ENCODE measurements at regions not wholly inside any gene's neighbourhood (a gene's known extent, or its start where the extent isn't known, plus 50 kb on each side); places are given as distances from the start of the nearest gene placed in this dataset.

DNA sequence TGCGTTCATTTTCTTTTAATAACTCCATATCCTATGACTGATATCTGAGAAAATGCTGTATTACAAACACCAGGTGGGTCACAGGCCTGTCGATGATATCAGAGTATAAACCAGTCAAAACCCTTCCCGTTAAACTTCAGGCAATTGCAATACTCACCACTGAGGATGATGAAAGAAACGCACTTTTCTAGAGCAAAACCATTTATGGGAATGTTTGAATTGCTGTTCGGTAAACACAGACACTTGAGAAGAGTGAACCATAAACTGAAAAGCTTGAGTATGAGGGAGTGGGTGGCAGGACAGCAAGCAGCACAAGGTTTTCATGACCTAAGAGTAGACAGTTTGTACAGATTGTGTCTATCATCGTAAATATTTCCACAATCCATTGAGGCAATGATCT, 139.8 kb upstream of the CEP126 start:
- DNase-seq (ENCODE audit: low read depth), result no peak
- TF ChIP-seq, protein P1, sequence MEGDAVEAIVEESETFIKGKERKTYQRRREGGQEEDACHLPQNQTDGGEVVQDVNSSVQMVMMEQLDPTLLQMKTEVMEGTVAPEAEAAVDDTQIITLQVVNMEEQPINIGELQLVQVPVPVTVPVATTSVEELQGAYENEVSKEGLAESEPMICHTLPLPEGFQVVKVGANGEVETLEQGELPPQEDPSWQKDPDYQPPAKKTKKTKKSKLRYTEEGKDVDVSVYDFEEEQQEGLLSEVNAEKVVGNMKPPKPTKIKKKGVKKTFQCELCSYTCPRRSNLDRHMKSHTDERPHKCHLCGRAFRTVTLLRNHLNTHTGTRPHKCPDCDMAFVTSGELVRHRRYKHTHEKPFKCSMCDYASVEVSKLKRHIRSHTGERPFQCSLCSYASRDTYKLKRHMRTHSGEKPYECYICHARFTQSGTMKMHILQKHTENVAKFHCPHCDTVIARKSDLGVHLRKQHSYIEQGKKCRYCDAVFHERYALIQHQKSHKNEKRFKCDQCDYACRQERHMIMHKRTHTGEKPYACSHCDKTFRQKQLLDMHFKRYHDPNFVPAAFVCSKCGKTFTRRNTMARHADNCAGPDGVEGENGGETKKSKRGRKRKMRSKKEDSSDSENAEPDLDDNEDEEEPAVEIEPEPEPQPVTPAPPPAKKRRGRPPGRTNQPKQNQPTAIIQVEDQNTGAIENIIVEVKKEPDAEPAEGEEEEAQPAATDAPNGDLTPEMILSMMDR (IDR thresholded peaks at IDR 0.05; ENCODE audit: control insufficient read depth, extremely low read depth, insufficient read depth), result no peak
- H3K4me3 ChIP-seq (ENCODE audit: low read depth, low read length), result no peak overlapping the region

DNA sequence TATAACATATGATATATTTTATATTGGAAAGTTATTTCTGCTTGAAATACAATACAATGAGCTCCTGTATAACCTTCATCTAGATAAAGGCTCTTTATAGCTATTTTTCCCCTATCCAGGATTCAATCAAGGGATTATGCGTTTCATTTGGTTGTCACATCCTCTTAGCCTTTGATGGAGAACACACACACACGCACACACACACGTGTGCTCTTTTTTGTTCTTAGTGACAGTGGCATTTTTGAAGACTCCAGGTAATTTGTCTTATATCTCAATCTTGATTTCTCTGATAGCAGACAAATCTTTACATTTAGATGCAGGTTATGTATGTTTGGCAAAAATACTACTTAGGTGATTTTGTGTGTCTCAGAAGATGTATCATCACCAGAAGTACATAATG, 144.2 kb upstream of the CEP126 start:
- TF ChIP-seq, protein P1 (IDR thresholded peaks at IDR 0.05; ENCODE audit: control insufficient read depth, extremely low read depth, insufficient read depth), result no peak
- DNase-seq (ENCODE audit: low read depth), result no peak
- H3K4me3 ChIP-seq (ENCODE audit: low read depth, low read length), result no peak overlapping the region

DNA sequence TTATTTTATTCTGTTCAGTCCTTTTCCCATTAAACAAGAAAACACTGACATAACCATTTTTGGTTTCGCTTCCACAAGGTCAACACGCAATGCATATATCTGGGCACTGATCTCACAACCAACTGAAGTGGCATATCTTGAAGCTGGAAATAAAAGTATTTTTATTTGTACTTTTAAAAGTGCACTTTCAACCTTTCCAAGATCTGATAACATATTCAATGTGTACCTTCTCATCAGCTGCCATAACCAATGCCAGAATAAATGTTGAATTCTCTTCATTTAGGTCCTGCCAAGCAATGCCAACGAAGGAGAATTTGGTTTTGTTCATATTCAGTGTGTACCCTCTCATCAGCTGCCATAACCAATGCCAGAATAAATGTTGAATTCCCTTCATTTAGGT, 148.9 kb upstream of the CEP126 start:
- no peak overlapping the region for H3K4me3 ChIP-seq (ENCODE audit: low read depth, low read length)
- TF ChIP-seq, protein P1 (IDR thresholded peaks at IDR 0.05; ENCODE audit: control insufficient read depth, extremely low read depth, insufficient read depth), result no peak
- DNase-seq (ENCODE audit: low read depth), result peak; percentile 52

GRCh38 chr11:101759771-101760450, 154.9 kb upstream of the CEP126 start:
- TF ChIP-seq, protein P1 (IDR thresholded peaks at IDR 0.05; ENCODE audit: control insufficient read depth, extremely low read depth, insufficient read depth), result peak; percentile 51
- peak; percentile 2 for DNase-seq (ENCODE audit: low read depth)
- no peak overlapping the region for H3K4me3 ChIP-seq (ENCODE audit: low read depth, low read length)

DNA sequence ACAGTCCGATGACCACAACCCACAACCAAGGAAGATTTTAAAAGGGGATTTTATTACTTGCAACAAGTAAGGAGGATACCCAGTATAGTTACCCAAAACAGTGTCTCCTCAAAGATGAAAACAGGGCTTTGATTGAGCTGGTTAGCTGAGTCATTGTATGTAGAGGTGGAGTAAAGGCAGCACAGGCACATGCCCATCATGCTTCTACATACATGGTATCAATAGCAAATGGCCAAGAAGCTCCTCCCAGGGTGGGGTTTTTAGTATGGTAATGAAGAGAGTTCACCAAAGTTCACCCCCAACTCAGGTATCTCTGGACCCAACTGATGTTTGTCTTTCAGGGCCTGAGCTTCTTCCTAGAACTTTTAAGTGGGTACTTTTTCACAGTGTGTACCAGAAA, 157.1 kb upstream of the CEP126 start:
- no peak overlapping the region for H3K4me3 ChIP-seq (ENCODE audit: low read depth, low read length)
- TF ChIP-seq, protein P1 (IDR thresholded peaks at IDR 0.05; ENCODE audit: control insufficient read depth, extremely low read depth, insufficient read depth), result no peak
- no peak for DNase-seq (ENCODE audit: low read depth)

DNA sequence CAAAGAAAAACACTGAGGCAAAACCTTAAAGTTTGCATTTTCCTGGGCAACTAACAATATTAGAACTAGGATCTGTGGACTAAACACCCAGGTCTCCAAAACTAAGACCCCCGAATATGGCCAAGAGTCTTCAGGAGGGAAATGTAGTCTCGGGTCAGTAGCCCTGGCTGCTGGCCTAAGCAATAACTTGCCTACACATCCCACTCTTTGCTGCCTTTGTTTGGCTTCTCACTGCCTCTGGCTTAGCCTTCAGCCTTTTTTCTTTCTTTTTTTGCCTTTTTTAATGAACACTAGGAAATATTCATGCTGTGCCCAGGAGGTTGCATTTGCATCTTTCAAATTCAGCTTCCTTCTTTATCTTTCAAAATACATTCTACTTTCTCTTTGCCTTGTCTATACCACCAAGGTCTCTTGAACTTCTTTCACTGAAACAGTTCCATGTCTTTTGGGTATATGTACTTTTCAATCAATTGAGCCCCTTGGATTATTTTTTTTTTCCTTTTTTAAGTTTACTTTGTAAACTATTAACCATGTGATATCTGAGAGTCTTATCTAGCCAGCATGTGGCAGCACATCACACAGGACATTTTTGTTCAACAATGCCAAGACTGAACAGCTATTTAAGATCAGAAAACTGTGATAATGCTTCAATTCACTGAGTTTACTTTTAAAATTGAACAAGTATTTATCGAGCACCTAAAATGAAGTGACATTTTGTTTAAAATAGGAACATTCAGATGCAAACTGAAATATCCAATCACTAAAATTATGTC, 165.0 kb upstream of the TRPC6 start:
- no peak overlapping the region for H3K4me3 ChIP-seq (ENCODE audit: low read depth, low read length)
- DNase-seq (ENCODE audit: low read depth), result no peak
- TF ChIP-seq, protein P1 (IDR thresholded peaks at IDR 0.05; ENCODE audit: control insufficient read depth, extremely low read depth, insufficient read depth), result no peak

All from LNCaP clone FGC (cell line).